ENCODE measurements at regions not wholly inside any gene's neighbourhood (a gene's known extent, or its start where the extent isn't known, plus 50 kb on each side); places are given as distances from the start of the nearest gene placed in this dataset.
"Not testable (repeated sequence)": the region's sequence is repeated elsewhere in the genome, so short reads cannot be mapped to it uniquely, and the experiment has no call there.

DNA sequence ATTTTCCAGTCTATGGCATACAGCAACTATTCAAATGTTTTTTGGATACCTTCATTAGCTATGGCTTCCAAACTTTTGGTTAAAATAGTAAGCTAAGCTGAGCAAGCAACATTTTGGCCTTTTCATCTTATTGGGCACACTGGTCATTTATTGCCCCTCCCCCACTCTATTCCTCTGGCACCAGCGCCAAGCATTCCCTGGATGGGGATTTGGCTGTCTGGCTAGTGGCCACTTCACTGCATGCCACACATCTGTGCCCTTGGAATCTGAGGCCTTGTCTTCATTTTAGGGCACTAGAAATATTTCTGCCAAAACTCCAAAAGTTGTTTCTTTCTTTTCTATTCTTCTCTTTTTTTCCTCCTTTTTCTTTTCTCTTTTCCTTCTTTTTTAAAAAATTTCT, 305.8 kb upstream of the POTED start:
- DNase-seq, result not testable (repeated sequence)

DNA sequence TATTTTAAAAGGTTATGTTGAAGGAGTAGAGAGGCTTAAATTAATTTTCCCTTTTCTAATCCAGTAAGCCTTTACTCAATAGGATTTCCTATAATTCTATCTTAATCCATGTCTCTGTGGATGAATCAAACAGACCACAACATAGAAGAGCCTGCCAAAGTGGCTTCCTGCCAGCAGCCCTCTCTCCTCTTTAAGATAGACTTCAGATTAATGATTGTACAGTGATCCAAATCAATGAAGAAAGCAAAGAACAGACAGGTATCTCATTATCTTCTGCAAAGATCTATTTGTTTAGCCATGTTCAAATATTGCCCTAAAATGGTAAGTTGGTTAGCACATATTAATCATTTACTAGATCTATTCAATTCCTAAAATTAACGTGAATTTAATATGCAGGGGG, 304.7 kb upstream of the POTED start:
- not testable (repeated sequence) for DNase-seq

DNA sequence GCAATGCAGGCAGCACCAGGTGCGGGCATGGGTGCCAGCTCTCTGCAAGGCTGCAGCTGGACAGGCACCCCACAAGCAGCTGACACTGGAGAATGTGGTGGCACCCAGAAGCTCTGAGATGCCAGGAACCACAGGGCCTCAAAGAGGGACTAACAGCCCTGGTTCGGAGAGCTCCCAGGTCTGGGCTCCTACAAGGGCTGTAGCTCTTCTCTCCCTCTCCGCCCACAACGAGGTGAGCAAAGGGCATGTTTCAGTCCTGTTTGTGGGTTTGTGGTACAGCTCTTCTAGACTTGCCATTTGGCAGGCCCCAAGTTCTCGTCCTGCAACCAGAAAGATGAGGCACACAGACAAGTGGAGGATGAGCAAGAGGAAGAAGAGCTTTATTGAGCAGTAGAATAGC, 299.5 kb upstream of the POTED start:
- DNase-seq, result not testable (repeated sequence)

DNA sequence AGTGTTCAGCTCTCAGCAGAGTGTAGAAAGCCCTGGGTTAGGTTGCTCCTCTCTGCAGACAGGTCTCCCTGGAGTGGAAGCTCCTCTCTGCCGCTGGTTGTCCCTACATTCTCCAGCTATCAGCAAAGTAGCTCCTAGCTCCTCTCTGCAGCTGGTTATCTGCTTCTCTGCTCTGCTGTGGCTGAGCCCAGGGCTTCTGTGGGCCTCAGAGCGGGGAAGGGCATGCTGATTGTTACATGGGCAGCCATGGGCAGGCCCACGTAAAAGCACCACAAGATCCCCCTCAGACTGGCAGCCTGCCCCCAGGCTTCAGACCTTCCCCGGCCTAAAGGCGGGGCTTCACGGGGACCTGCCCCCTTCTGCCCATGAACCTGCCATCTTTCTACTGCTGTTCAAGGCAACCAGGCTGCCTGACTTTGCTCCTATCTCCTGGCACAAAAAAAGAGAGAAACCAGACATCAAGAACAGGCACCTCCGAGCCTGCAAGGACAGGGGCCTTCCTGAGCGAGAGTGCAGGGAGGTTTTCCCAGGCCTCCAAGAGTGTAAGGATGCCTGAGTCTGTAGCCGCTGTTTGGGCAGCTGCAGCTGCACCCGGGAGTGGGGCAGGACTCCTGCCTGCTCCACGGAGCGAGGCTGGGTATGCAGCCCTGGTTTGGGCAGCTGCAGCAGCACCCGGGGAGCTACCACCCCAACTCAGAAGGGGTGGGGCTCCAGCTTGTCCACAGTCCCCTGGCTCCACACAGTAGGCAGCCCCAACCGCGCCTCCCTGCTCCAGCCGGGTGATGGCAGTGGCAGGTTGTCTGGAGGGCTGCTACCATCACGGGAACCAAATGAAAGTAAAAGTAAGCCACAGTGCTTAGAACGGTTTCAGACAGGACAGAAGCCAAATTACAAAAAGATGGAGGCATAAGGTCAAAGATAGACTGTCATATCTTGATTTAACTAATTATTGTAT, 298.7 kb upstream of the POTED start:
- peak; percentile 5 for DNase-seq

DNA sequence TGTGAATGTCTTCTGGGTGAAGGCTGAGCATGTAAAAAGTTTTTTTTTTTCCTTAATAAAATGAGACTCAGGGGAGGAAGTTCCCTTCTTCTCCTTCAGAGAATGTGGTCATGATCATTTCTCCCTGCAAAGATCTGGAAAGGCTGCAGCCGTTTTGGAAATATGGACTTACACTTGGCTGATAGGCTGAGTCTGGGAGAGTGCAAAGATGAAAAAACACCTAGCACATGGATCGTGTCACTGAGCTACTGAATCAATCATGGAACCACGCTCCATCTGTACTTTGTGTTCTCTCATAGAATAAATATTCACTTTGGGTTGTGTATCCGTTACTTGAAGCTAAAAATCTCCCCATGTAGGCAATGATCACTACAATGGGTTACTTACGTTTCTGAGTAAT, 290.9 kb upstream of the POTED start:
- not testable (repeated sequence) for DNase-seq

DNA sequence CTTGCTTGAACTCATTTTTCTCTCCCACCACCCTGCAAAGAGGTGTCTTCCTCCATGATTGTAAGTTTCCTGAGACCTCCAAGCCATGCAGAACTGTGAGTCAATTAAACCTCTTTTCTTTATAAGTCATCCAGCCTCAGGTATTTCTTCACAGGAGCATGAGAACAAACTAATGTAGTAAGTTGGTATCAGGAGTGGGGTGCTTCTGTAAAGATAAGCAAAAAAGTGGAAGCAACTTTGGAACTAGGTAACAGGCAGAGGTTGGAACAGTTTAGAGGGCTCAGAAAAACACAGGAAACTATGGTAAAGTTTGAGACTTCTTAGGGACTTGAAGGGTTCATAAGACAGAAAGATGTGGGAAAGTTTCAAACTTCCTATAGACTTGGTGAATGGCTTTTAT, 287.7 kb upstream of the POTED start:
- not testable (repeated sequence) for DNase-seq

DNA sequence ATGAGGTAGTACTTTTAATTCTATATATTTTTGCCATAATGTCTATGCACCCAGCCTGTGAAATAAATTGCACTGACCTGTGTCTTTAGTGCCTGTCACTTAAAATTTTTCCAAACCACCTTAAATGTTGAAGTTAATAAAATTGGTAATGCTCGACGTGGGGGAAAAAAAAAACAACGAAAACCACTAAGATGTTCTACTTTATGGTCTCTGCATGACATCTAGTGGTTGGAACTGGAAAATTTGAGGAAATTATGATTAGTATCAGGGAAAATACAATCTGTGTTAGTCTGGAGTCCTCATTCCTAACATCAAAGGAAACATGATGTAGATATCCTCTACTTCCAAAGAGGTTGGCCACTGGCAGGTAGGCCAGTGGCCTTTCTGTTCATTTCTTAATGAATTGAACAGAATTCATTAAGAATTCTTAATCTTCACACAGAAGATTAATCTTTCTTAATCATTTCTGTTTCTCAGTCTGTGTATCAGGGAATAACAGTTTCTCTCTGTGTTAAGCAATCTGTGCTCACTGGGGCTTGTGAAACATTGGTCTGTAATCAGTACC, 268.8 kb upstream of the POTED start:
- not testable (repeated sequence) for DNase-seq

DNA sequence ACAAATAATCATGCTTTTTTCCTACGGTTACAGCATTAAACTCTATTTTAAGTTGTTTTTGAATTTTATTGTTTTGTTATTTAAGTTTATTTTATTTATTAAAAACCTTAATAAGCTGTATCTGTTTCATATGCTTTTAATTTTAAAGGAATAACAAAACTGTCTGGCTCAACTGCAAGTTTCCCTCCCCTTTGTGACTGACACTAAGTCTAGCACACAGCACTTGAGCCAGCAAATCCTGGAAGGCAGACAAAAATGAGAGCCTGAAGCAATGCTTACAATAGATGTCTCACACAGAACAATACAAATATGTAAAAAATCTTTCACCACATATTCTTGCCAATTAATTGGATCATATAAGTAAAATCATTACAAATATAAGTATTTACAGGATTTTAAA, 258.1 kb upstream of the POTED start:
- not testable (repeated sequence) for DNase-seq

DNA sequence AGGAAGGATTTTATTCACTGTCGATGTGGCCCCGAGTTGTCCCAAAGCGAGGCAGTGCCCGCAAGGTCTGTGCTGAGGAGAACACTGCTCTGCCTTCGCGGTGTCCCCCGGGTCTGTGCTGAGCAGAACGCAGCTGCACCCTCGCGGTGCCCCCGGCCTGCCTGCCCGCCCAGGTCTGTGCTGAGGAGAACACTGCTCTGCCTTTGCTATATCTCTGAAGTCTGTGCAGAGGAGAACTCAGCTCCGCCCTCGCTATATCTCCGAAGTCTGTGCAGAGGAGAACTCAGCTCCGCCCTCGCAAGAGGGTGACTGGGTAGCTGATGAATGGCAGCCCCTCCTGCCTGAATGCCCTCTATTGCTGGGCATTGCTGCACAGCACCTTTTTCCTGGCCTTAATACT, 249.4 kb upstream of the POTED start:
- DNase-seq, result not testable (repeated sequence)

DNA sequence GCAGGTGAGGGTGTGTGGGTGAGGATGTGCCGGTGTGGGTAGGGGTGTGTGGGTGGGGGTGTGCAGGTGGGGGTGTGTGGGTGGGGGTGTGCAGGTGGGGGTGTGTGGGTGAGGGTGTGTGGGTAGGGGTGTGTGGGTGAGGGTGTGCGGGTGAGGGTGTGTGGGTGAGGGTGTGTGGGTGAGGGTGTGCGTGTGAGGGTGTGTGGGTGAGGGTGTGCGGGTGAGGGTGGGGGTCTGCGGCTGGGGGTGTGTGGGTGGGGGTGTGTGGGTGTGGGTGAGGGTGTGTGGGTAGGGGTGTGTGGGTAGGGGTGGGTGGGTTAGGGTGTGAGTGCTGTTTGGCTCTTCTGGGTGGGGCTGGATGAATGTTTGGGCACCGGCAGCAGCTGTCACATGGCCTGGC, 241.4 kb upstream of the POTED start:
- no peak for DNase-seq

DNA sequence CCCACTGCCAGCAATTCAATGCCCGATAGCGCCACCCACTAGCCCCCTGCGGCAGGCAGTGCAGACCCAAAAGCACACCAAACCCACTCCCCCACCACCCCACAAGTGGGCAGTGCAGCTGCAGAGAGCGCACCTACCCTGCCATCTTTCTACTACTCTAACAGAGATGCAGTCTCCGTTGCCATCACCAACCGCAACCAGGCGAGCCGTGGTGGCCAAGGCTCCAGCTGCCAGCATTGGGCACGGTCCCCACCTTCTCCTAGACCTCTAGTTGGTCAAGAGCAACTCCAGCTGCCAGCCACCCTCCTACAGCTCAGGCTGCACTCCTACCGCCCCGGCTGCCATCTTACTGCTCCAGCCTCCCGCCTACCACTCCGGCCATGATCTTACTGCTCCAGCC, 236.9 kb upstream of the POTED start:
- DNase-seq, result not testable (repeated sequence)

DNA sequence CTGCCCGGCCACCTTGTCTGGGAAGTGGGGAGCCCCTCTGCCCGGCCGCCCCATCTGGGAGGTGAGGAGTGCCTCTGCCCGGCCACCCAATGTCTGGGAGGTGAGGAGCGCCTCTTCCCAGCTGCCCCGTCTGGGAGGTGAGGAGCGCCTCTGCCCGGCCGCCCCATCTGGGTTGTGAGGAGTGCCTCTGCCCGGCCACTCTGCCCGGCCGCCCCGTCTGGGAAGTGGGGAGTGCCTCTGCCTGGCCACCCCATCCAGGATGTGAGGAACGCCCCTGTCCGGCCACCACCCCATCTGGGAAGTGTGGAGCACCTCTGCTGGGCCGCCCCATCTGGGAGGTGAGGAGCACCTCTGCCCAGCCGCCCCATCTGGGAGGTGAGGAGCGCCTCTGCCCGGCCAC, 230.6 kb upstream of the POTED start:
- DNase-seq, result not testable (repeated sequence)

DNA sequence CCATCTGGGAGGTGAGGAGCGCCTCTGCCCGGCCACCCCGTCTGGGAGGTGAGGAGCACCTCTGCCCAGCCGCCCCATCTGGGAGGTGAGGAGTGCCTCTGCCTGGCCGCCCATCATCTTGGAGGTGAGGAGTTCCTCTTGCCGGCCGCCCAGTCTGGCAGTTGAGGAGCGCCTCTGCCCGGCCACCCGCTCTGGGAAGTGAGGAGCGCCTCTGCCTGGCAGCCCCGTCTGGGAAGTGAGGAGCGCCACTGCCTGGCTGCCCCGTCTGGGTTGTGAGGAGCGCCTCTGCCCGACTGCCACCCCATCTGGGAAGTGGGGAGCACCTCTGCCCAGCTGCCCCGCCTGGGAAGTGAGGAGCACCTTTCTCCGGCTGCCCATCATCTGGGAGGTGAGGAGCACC, 230.0 kb upstream of the POTED start:
- DNase-seq, result not testable (repeated sequence)

DNA sequence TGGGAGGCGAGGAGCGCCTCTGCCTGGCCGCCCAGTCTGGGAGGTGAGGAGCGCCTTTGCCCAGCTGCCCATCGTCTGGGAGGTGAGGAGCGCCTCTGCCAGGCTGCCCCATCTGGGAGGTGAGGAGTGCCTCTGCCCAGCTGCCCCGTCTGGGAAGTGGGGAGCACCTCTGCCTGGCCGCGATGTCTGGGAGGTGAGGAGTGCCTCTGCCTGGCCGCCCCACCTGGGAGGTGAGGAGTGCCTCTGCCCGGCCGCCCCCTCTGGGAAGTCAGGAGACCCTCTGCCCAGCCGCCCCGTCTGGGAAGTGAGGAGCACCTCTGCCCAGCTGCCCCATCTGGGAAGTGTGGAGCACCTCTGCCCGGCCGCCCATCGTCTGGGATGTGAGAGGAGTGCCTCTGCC, 229.0 kb upstream of the POTED start:
- not testable (repeated sequence) for DNase-seq

DNA sequence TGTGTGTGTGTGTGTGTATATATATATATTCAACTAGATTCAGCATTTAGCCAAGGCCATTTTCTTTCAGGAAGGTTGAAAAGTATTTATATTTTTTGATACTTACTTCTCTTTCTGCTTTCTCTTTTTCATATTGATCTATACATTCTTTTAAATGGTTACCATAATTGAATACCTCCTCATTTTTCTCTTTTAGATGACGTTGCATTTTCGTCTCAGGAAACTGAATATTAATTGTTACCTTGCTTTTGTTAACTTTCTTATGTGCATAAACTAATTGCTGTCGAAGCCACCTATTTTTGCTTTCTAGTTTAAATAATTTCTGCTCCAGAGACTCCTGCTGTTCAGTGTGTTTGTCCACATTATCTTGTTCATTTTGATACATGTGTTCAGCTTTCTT, 225.4 kb upstream of the POTED start:
- not testable (repeated sequence) for DNase-seq

DNA sequence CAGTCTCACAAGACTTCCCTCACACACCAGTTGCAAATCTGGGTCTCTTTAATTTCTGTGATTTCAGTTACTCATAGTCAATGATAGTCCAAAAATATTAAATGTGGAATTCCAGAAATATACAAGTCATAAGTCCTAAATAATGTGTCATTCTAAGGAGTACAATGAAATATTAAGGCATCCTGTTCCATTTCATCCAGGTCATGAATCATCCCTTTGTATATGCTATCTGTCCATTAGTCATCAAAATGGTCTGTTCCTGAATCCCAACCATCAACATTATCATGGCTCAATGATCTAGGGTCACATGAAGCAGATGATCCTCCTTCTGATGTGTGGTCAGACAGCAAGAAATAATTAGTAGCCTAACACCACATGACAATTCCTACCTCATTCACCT, 200.4 kb upstream of the POTED start:
- DNase-seq, result not testable (repeated sequence)

DNA sequence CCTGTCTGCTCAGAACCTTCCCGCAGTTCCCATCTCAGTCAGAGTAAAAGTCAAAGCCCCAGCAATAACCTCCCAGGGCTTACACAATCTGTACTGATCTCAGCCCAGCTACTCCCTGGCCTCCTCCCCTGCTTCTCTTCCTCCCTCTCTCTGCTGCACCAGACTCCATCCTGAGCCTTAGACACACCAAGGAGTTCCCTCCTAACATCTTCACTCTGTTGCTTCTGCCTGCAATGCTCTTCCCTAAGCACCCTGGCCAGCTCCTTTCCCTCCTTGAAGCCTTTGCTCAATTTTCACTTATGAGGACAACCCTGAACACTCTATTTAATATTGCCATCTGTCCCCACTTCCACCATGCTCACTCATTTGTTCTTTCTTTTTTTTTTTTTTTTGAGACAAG, 173.7 kb upstream of the POTED start:
- not testable (repeated sequence) for DNase-seq

DNA sequence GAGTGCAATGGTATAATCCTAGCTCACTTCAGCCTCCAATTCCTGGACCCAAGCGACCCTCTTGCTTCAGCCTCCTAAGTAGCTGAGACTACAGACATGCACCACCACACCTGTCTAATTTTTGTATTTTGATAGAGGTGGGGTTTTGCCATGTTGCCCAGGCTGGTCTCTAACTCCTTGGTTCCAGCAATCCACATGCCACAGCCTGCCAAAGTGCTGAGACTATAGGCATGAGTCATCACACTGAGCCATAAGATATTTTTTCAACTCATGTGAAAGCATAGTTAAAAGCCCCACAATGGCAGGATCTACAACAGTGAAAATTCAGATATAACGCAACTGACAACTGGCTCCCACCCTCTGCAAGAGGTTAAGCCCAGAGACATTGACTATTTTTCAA, 161.8 kb upstream of the POTED start:
- not testable (repeated sequence) for DNase-seq

DNA sequence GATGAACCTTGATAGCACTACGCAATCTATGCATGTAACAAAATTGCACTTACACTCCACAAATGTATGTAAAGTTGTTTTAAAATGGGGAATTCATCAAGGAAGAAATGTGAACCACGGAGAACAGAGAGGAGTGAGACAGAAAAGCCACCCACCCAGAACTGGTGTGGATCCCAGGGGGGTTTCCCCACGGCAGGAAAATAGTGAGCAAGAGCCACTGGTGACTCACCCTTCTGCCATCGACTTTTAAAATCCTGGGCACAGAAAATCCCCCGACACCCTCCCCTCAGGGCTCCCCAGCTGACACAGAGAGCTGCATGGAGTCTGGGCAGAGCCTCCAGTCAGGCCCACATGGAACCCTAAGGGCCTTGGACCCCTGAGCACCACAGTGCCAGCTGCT, 146.0 kb upstream of the POTED start:
- DNase-seq, result not testable (repeated sequence)

Measured in RPMI8226 (cell line).